Heart right ventricle (tissue), 16 donors: ENCODE measurements at regions not wholly inside any gene's neighbourhood (a gene's known extent, or its start where the extent isn't known, plus 50 kb on each side); places are given as distances from the start of the nearest gene placed in this dataset.

ENCODE experiments used
- ATAC-seq, 8 donors: fragments of 200-7000 bp; cut with Tn5 transposase; one replicate each; pipeline ENCODE4 v1.9.1; 2020; ENCODE audit warnings: mild to moderate bottlenecking in 8 of 8, moderate library complexity in 8 of 8, moderate number of reproducible peaks in 1 of 8
- DNase-seq, 2 donors: peaks; one replicate each; pipeline ENCODE4 v3.0.0-alpha.2; 2020
- H3K27ac ChIP-seq, 10 donors: fragments of 200-600 bp; sonication (generic) in 2 of 10; one replicate each; pipeline versions ENCODE4 v1.5.0 to v1.8.0; 2020 to 2022; ENCODE audit warnings: mild to moderate bottlenecking in 3 of 10
- H3K27me3 ChIP-seq, 7 donors: fragments of 200-600 bp; one replicate each; pipeline ENCODE4 v1.8.0; 2021 to 2022; ENCODE audit warnings: mild to moderate bottlenecking in 2 of 7
- H3K36me3 ChIP-seq, 9 donors: fragments of 200-600 bp; sonication (generic) in 1 of 9; one replicate each; pipeline versions ENCODE4 v1.5.0 to v1.8.0; 2020 to 2022; ENCODE audit warnings: mild to moderate bottlenecking in 2 of 9
- H3K4me1 ChIP-seq, 9 donors: fragments of 200-600 bp; sonication (generic) in 1 of 9; one replicate each; pipeline versions ENCODE4 v1.5.0 to v1.8.0; 2020 to 2022; ENCODE audit warnings: mild to moderate bottlenecking in 4 of 9
- H3K4me3 ChIP-seq, 10 donors: fragments of 200-600 bp; sonication (generic) in 2 of 10; one replicate each; pipeline versions ENCODE4 v1.5.0 to v1.8.0; 2020 to 2022; ENCODE audit warnings: mild to moderate bottlenecking in 7 of 10, moderate library complexity in 2 of 10
- H3K9me3 ChIP-seq, 11 donors: fragments of 200-600 bp in 10 of 11; sonication (generic) in 2 of 11; one replicate each; pipeline versions ENCODE4 v1.5.0 to v1.8.0; 2013 to 2022; ENCODE audit warnings: mild to moderate bottlenecking in 2 of 11, control low read depth in 1 of 11, moderate library complexity in 1 of 11
- WGBS, 2 donors: extraction: QIAGEN DNeasy Blood & Tissue Kit; methylation state at CpG; one replicate each; pipeline ENCODE4 v1.1.7; 2013; ENCODE audit warnings: inconsistent platforms in 1 of 2; 5-methylcytosine and 5-hydroxymethylcytosine counted together
- intact Hi-C, 10 donors: fragments of 100-400 bp; cut with DNase I; formaldehyde crosslinking; loops; one replicate each; pipeline versions ENCODE4 v1.11.1 to v1.14.2; 2022
- TF ChIP-seq, protein P1 (sequence below), 9 donors: fragments of 200-600 bp; sonication (generic) in 2 of 9; IDR thresholded peaks; one replicate each; pipeline versions ENCODE4 v1.5.0 to v1.8.0; 2021 to 2022; ENCODE audit warnings: antibody characterized with exemption in 9 of 9, mild to moderate bottlenecking in 5 of 9, moderate library complexity in 1 of 9
- donor health status: Arrhythmogenic right ventricular cardiomyopathy.
- donor health status: ischemic (EF 13 %, LVEDD 7.1; RV severe dilation, severe dysfunction).
- donor health status: healthy with polysubstance abuse.
- donor health status: DM: no; HTN: yes; CAD: no.
- donor health status: DM: no; HTN: no; CAD: no.
- donor health status: ischemic (EF 25% LVEDD 6.9; RV normal size, moderate dysfunction).
- donor health status: ischemic (EF 25% LVEDD 5.7; RV mildly dilated, moderate dysfunction).
- donor health status: healthy.
- donor health status: DM: yes; HTN: yes; CAD: no.
- donor health status: Ischemic cardiomyopathy.
- donor health status: ischemic (EF 35%, LVEDD 5.7; RV mildly dilated, moderate dysfunction).
- donor health status: nonischemic (EF 11% LVEDD 7.7; RV severe dilation, severe dysfunction).
- donor health status: DM: yes; HTN: yes; CAD: no.
- donor health status: PGD.
- donor health status: ischemic (EF 29% LVEDD 5.4; RV normal size, mild dysfunction).
- donor health status: nonischemic (EF 23%, LVEDD 6.1; RV moderate dilation, normal function).

DNA sequence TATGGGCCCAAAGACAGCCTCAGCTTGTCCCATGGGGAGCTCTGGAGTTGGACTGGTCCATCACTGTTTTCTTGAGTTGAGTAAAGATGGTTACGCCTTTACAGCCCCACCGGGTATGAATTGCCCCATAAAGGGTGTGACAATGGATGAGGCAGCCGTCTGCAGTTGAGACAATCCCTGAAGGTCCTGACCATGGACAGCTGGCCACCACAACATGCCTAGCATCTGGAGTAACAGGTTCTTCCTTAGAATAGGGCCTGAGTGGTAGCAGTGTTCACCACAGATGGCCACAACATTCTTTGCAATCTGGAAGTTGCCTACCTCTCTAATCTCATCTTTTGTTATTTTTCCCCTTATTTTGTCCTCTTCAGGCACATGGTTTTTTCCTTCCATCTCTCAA, 51.5 kb upstream of the HS3ST2 start:
- H3K4me1 ChIP-seq: peaks cover 0 to 14% (median 0%) of the 10 kb centered on the region in 9 donors
- 89 to 93% methylated on average over 3 of the region's 3 CpGs for WGBS, 2 donors
- H3K9me3 ChIP-seq: peaks cover 0 to 8% (median 0%) of the 10 kb centered on the region in 11 donors
- TF ChIP-seq, protein P1, sequence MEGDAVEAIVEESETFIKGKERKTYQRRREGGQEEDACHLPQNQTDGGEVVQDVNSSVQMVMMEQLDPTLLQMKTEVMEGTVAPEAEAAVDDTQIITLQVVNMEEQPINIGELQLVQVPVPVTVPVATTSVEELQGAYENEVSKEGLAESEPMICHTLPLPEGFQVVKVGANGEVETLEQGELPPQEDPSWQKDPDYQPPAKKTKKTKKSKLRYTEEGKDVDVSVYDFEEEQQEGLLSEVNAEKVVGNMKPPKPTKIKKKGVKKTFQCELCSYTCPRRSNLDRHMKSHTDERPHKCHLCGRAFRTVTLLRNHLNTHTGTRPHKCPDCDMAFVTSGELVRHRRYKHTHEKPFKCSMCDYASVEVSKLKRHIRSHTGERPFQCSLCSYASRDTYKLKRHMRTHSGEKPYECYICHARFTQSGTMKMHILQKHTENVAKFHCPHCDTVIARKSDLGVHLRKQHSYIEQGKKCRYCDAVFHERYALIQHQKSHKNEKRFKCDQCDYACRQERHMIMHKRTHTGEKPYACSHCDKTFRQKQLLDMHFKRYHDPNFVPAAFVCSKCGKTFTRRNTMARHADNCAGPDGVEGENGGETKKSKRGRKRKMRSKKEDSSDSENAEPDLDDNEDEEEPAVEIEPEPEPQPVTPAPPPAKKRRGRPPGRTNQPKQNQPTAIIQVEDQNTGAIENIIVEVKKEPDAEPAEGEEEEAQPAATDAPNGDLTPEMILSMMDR (IDR thresholded peaks at IDR 0.05): no peak
- peaks cover 0 to 11% (median 0%) of the 10 kb centered on the region in 7 donors for H3K27me3 ChIP-seq
- no peak overlapping the region for H3K27ac ChIP-seq
- no peaks in the 10 kb centered on the region for H3K36me3 ChIP-seq
- ATAC-seq (no peak), DNase-seq (no peak)
- intact Hi-C loops: no loop called here
- no peak overlapping the region for H3K4me3 ChIP-seq

DNA sequence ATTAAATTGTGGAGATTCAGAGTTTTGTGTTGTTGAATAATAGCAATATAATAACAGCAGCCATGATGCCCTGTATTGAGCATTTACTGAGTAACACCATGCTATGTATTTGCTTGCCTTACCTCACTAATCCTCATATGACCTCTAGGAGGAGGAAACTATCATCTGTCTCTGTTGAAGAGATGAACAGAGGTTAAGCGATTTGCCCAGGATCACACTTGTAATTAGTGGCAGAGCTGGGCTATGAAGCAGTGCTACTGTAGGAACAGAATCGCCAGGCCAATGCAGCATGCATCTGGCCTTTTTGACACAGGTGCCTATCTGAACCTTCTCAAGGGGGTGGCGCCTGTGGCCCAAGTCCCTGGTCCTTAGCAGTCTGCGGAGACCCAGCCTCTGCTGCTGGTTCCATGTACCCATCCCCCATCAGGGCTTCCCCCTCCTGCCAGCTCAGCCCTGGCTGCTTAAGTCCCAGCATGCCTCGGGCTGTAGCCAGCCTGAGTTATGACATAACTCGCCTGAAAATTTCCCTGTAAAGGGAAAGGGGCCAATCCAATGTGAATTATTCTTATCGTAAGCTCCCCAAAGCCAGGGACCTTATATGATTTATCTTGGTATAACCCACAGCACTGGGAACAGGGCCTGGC, 50.4 kb upstream of the HS3ST2 start:
- ATAC-seq (peak in 1 of 8 donors; percentile 39), DNase-seq (no peak)
- H3K4me1 ChIP-seq: peaks cover 0 to 14% (median 0%) of the 10 kb centered on the region in 9 donors
- H3K4me3 ChIP-seq: no peak overlapping the region
- H3K36me3 ChIP-seq: no peaks in the 10 kb centered on the region
- H3K9me3 ChIP-seq: peaks cover 0 to 8% (median 0%) of the 10 kb centered on the region in 11 donors
- WGBS, 2 donors: 61 to 62% methylated on average over 7 of the region's 7 CpGs
- intact Hi-C loops: no loop called here
- TF ChIP-seq, protein P1 (IDR thresholded peaks at IDR 0.05): no peak
- peaks cover 0 to 2% (median 0%) of the 10 kb centered on the region in 7 donors for H3K27me3 ChIP-seq
- no peak overlapping the region for H3K27ac ChIP-seq
